HG02870 (cell line): ENCODE measurements at regions not wholly inside any gene's neighbourhood (a gene's known extent, or its start where the extent isn't known, plus 50 kb on each side); places are given as distances from the start of the nearest gene placed in this dataset.

Experiments used
- ATAC-seq: cut with Tn5 transposase; IDR thresholded peaks from one replicate; pipeline ENCODE4 v1.9.1; 2021; ENCODE audit warnings: mild to moderate bottlenecking, moderate library complexity; ENCODE audit not compliant: unreplicated experiment

DNA sequence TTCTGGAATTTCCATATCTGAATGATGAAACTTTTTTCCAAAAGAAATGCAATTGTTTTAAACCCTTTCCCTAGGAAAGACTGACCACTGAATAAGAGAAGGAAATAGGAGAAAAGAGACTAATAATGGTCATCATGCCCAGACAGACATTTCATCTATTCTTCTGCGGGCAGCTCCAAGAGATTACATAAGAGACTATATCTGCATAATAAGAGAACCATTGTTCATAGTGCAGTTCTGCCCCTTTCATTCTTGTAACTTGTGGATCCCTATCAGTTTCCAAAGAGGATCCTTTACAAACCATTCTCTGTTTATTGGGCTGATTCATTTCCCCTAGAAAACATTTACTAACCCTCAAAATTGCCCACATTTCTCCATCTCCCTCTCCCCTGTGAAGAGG, 197.8 kb downstream of the FSCB start:
- no peak for ATAC-seq

DNA sequence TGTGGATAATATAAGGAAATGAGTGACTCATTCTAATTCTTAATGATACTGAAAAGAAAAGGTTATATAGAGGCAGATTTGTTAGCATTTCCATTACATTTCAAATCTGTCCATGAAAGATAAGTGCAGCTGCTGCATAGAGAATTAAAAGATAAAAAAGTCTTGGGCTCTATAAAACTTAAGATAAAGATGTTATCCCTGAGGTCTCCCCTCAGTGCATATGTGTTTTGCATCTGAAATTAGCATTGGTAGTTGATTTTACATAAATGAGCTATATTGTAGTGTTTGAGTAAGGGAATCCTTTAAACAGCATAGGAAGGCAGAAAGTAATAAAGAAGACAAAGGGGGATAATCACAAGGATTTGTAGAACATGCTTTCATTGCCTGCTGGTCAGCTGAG, 206.2 kb downstream of the FSCB start:
- no peak for ATAC-seq

DNA sequence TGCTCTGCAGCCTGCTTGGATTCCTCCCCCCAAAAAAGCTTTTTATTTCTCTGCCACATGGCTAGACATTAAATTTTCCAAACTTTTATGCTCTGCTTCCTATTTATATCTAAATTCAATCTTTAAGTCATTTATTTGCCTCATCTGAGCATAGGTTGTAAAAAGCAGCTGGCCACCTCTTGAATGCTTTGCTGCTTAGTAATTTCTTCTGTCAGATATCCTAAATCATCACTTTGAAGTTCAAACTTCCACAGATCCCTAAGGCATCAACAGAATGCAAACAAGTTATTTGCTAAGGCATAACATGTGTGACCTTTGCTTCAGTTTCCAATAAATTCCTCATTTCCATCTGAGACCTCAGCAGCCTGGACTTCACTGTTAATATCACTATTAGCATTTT, 209.6 kb downstream of the FSCB start:
- ATAC-seq: no peak

DNA sequence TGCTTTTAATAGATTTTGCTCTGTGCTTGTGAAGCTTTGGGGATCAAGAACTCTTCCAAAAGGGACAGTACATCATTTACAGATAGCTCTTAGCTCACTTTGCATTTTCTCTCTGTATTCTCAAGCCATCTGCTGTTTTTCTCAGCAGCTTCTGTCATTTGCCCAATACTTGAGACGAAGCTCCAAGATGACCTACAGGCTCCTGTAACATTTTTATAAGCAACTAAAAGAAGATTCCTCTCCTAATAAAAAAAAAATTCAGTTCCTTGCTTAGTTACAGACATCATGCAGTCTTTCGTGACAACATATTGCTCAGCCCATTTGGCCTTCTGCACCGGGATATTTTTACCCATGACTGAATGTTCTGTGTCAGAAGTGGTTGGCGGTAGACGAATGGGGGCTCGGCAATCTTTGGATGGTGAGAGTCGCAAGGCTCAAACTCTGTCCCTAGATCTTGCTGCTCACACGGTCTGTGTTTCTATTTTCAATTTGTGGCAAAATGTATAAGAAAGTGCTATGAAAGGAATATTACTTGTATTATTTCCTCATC, 215.6 kb downstream of the FSCB start:
- ATAC-seq: no peak

DNA sequence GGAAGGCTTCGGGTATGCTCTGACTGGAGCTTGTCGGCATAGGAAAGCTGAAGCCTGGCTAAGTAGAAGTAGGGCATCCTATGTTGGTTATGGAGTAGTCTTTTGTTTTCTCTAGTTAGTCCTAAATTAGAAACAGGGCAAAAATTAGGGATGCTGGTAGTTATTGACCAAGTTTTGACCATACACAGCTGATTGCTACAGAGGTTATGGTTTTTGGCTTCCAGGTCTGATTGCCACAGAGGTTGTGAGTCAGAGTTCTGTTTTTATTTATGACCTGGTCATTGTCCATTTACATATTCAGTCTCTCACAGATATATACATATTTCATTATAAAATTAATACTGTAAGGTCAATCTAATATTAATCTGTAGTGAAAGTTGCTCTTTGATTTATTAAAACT, 219.2 kb downstream of the FSCB start:
- ATAC-seq: no peak

DNA sequence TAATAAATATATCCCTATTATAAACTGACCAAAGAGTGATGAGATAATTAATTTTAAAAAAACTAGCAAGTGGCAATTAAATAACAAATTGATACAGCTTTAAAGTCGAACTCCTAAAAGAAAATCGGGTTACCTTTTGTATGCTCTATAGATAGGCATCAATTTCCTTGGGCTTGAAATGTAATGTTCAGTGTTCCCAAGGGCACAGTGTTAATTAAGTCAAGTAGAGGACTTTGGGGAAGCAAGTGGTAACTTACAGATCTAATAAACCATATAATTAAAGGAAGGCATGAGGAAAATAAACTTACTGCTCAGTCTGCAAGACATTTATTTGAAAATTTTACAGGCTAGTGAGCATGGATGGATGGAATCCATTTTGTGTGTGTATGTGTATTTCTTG, 220.9 kb downstream of the FSCB start:
- no peak for ATAC-seq

DNA sequence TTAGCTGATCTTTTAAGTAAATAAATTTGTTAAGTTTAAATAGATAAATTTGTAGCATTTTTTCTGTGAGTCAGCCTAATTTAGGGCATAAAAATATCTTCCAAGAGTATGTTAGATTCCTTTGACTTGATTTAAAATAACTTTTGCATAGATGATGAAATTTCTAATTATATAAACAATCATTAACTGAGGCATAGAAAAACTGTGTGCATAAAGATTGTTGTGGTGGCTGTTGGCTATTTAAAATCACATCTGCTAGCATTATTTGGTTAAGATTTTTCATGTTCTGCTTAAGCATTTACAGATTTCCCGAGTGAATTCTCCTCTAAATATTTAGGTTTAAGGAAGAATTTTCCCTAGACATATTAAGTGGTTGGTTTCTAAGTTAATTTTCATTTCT, 223.2 kb downstream of the FSCB start:
- ATAC-seq: no peak

DNA sequence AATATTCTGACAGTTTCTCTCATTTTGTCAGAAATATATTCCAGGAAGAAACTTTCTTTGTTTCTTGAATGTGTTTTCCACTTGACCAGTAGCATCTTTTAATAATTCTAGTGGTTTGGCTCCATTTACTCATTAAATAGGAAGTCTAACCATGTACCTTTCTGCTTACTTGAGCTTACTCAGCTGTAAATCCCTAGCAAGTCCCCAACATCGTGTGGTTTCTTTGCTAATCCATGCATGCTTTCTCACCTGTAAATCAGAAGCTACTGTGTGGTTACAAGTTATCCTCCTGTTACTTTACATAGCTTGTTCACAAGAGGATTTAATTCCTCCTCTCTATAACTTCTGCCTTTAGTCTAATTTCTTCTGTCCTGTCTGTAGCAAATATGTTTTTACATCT, 227.7 kb downstream of the FSCB start:
- no peak for ATAC-seq

DNA sequence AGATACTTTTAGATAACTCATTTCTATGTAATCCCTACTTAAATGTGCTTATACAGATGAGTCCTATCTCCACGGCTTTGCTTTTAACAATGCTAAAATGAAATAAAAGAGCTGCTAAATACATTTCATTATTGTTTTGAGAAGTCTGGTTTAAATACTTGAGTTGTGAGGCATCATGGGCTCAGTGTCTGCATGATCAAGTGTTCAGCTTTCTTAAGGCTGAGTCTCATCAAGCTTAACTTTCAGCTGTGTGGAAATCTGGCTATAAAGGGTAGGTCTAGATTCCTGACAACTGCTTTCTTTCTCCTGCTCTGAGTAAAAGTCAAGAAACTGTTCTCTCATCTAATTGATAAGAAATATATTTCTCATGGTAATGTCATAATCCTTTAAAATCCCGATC, 235.4 kb downstream of the FSCB start:
- no peak for ATAC-seq

DNA sequence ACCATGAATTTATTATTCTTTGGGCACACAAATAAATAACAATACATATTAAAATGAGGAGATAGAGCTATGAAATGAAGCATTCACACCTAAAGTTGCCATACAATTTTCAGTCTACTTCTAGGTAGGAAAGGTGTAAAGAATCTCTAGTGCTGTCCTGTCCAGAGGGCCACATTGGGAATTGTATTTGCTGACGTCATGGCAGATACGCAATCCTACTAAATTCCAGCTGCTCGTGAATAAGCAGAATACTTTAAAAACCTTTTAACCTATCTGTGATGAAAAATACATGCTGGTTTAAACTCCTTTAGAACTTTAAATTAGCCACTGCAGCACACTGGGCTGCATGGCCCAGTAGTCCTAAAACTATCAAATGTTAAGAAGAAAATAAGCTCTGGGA, 236.1 kb downstream of the FSCB start:
- no peak for ATAC-seq

DNA sequence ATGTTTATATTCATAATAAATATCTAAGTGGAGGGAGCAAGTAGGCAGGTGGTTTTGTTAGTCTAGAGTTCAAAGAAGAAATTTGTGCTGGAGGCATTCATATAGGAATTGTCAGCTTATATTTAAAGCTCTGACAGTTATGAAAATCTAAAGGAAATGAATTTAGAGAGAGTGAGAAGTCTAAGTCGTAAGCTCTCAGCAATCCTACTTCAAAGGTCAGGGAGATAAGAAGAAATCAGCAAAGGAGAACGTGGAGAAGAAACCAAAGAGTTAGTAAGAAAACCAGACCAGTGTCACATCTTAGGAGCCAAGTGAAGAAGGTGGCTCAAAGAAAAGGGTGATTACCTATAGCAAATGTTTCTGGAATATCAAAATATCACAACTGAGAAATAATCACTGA, 241.8 kb downstream of the FSCB start:
- ATAC-seq: no peak

DNA sequence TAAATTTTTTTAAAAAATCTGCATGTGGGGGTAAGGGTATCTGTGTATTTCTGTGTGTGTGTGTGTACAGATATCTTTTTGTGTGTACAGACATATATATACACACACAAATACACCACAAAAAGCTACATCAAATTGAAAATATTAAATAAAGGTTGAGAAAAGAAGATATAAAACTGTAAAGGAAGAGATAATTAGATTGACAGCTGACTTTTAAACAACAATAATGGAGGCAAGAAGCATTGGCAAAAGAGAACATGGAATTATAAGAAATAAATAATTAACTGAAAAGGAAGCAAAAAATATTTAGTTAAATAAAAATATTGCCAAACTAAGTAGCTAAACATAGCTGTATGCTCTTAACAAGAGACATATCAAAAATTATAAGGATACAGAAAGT, 291.4 kb downstream of the FSCB start:
- no peak for ATAC-seq

DNA sequence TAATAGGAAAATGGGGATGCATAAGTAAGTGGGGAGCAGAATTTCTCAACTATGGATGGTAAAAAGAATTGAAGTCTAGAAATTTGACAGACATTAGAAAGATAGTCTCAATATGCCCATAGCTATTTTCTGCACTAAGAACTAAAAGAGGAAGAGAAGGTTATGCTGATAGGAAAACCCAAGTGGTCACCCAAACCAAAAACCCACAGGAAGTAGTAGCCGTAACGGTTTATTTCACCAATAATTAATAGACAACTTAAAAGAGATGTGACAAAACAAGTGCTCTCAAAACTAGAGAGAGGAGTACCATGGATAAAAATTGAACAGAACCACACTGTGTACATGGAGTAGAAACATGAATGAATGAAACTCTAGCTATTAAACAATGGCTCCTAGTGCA, 295.4 kb downstream of the FSCB start:
- no peak for ATAC-seq

DNA sequence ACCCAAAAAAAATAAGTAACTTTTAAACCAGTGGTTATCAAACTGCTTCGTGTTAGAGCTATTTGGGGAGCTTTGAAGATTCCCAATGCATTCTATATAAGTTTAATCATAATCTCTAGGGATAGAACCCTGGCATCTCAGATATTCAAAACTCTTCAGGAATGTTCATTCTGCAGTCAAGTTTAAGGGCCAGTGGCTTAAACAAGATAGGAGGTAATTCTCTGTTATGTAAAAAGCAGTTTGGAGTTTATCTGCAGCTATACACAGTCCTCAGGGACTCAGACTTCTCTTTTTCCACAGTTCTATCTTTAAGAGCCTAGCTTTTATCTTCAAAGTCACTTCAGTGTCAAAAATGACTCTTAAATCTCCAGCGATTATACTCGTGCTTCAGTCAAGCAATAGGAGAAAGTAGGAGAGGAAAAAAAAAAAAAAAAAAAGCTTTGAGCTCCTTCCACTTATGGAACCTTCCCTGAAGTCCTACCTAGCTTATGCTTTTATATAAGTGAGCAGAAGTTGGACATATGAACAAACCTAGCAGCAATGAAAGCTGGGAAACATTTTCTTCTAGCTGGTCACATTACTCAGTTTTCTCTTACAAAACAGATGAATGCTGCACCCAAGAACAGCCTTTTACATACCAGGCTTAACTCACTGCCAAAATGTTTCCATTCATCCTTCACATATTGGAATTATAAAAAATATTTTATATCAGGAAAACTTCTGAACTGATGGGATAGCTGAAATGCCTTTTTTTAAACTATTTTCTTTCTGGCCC, 302.8 kb downstream of the FSCB start:
- no peak for ATAC-seq

DNA sequence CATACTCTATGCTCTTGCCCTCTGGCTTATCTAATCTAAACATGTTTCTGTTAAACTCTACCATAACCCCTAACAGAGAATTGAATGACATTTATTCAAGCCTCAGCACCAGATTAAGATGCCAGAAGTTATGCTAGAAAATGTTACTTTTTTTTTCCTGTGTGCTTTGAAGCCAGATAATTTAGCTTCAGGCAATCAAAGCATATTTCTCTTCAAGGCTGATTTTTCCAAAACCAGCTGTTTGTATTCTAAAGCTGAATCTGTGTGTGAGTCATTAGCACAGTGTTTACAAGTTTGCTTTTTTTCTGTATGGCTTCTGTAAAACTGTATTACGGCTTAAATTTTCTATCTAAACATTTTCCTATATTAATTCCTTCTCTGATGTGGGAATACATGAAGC, 326.1 kb downstream of the FSCB start:
- ATAC-seq: no peak

DNA sequence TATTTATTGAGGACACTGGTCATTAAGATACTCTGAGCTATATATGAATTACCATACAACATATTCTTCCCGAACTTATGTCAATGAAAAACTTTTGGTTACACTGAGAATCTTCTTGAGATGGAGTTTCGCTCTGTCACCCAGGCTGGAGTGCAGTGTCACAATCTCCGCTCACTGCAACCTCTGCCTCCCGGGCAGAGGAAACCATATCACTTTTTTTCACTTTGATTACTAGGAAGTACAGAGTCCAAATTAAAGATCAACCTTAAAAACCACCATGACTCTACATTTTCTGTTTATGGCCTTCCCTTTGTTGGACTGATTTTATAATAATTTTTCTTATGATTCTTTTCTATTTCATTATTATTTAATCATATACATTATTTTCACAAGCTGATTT, 336.5 kb downstream of the FSCB start:
- no peak for ATAC-seq

DNA sequence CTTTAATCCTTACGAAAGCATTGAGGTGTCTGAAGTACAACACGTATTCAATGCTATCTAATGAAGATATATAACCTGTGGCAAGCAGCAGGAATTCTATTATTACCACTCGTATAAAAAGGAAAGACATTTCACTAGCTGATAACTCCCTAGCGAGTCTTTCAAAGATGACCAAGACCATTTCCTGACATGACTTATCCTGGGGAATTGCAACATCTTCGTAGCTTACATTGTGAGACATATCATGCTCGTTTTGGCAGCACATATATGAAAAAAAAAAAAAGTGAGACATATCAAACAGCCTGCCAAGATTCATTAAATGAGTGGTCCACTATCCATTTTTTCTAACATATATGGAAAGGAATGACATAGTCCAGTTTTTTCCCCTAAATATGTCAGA, 337.0 kb downstream of the FSCB start:
- no peak for ATAC-seq

DNA sequence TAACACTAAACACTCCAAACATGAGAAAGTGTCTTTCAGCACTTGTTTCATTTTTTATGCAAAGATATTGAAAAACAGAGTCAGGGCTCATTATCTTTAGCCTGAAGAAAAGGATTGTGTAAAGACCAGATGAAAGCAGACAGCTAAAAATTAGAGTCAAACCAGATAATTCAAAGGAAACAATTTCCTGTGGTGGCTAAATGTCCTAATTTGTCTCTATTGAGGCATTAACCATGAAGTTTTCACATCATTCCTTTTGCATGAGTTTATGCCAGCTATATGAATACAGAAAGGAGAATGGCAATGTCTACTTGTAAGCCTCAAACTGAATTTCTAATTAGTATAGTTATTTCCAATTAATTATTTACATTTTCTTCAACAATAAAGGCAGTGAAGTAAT, 338.5 kb downstream of the FSCB start:
- no peak for ATAC-seq

DNA sequence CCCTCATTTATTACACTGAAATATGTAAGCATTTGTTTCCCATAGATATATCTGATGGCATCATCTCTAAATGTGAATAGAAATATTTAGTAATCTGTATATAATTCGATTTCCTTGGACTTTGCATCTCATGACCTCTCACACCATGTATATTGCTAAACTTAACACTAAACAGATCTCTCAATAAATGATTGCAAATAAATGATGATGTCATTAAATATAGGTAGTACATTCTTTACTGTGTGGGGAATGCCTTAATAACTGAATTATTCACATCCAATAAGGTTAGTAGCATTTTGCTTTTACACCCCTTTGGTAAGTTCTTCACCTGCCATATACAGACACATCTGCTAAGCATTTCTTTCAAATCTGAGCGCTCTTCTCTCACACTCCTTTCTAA, 340.5 kb downstream of the FSCB start:
- no peak for ATAC-seq

DNA sequence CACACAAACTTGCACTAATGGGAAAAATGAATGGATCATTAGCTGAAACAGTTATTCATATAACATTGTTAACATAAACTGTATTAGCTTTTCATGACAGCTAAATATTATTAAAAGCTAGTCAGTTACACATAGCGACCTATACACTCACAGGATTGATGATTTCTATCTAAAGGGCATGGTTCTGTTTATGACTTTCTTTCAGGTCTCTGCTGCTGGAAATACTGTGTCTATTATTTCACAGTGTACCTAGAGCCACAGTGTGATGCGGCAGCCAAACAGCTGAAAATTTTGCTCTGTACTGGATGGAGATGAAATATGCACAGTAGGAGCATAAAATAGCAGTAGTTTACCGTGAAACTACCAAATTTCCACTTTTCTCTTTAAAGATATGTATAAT, 341.1 kb downstream of the FSCB start:
- no peak for ATAC-seq

DNA sequence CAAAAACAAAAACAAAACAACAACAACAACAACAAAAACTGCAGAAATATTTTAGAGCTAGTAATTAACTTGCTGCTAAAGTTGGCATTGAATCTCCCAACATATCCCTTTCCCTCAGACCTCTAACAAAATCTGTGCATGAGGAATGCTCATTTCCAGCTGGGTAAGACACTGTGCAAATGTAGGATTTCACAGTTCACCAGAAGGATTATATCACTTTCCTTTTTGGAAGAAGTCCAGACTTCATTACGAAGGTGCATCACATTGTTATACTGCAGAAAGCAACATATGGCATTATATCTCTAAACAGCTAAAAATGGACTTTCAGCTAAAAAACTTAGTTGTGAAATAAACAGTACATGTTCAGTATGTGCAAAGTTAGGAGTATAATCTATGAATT, 341.8 kb downstream of the FSCB start:
- no peak for ATAC-seq

DNA sequence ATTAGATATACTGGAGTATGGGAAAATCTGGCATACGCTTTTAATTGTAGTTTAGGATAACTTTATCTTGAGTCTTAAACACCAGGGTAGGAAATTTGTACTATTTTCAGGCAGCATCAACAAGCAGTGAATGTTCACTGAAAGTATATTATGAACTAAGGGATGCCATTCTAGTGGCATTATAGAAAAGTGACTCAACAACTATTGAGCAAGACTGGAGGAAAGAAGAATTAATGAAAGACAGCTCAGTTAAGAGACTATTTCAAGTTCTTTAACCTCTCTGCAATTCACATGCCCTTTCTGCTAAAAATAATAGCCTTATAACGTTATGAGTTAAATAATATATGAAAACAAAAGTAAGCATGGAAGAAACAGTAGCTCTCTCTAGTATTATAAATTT, 343.1 kb downstream of the FSCB start:
- no peak for ATAC-seq

DNA sequence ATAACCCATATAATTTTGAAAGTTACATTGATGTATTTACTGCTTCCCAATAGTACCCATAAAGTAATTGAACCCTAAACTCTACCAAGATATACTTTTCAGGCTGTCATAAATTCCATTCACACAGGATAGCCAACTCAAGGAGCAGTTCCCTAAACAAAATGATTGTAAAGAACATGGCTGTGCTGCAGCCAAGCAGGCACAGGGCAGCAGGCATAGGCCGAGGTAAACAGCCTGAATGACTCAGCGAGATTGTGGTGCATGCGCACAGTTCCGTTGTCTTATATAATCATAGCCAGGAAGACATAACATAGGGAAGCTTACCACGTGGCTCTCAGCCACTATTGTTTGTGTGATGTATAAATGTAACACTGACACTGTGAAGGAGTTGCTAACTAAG, 344.9 kb downstream of the FSCB start:
- no peak for ATAC-seq
